Muscle of arm (tissue), 1 donor: ENCODE measurements at regions not wholly inside any gene's neighbourhood (a gene's known extent, or its start where the extent isn't known, plus 50 kb on each side); places are given as distances from the start of the nearest gene placed in this dataset.
"Not testable (repeated sequence)": the region's sequence is repeated elsewhere in the genome, so short reads cannot be mapped to it uniquely, and the experiment has no call there.

Experiments
- DNase-seq: peaks from one replicate; pipeline ENCODE4 v3.0.0-alpha.2; 2013

- DNase-seq, result no peak
These were observed 441.9 kb upstream of the PIK3R1 start for GRCh38 chr5:67773411-67774266.

GRCh38 chr5:67771791-67772190 lies 443.8 kb upstream of the PIK3R1 start:
- no peak for DNase-seq

- no peak for DNase-seq
These were observed 444.3 kb upstream of the PIK3R1 start for GRCh38 chr5:67771221-67771620.

- DNase-seq, result no peak
These were observed 445.0 kb upstream of the PIK3R1 start for GRCh38 chr5:67770431-67771025.

- no peak for DNase-seq
These were observed 449.9 kb upstream of the PIK3R1 start for GRCh38 chr5:67765697-67766096.

GRCh38 chr5:67757771-67758170 lies 457.8 kb upstream of the PIK3R1 start:
- DNase-seq, result not testable (repeated sequence)

- no peak for DNase-seq
These were observed 463.2 kb upstream of the PIK3R1 start for GRCh38 chr5:67752357-67752708.

- no peak for DNase-seq
These were observed 467.3 kb upstream of the PIK3R1 start for GRCh38 chr5:67748165-67748690.

GRCh38 chr5:67747096-67747495 lies 468.5 kb upstream of the PIK3R1 start:
- DNase-seq, result no peak

GRCh38 chr5:67746608-67747007 lies 468.9 kb upstream of the PIK3R1 start:
- DNase-seq, result not testable (repeated sequence)

GRCh38 chr5:67746103-67746502 lies 469.5 kb upstream of the PIK3R1 start:
- DNase-seq, result no peak

- no peak for DNase-seq
These were observed 482.6 kb upstream of the PIK3R1 start for GRCh38 chr5:67732921-67733320.

GRCh38 chr5:67732471-67732870 lies 483.1 kb upstream of the PIK3R1 start:
- DNase-seq, result no peak

GRCh38 chr5:67731886-67732285 lies 483.7 kb upstream of the PIK3R1 start:
- DNase-seq, result no peak

- no peak for DNase-seq
These were observed 484.6 kb upstream of the PIK3R1 start for GRCh38 chr5:67730917-67731474.

GRCh38 chr5:67728326-67728890 lies 487.1 kb upstream of the PIK3R1 start:
- no peak for DNase-seq

- DNase-seq, result no peak
These were observed 490.0 kb upstream of the PIK3R1 start for GRCh38 chr5:67725604-67726003.

- DNase-seq, result no peak
These were observed 491.0 kb upstream of the PIK3R1 start for GRCh38 chr5:67724412-67725135.

- no peak for DNase-seq
These were observed 491.7 kb upstream of the PIK3R1 start for GRCh38 chr5:67723873-67724272.

GRCh38 chr5:67722582-67722981 lies 493.0 kb upstream of the PIK3R1 start:
- not testable (repeated sequence) for DNase-seq

GRCh38 chr5:67720162-67720772 lies 495.3 kb upstream of the PIK3R1 start:
- DNase-seq, result no peak

GRCh38 chr5:67702008-67702407 lies 505.4 kb upstream of the CD180 start:
- no peak for DNase-seq
